ENCODE measurements at regions not wholly inside any gene's neighbourhood (a gene's known extent, or its start where the extent isn't known, plus 50 kb on each side); places are given as distances from the start of the nearest gene placed in this dataset.

- TF ChIP-seq GABPA (IDR thresholded peaks at IDR 0.05; ENCODE audit: borderline replicate concordance, insufficient read depth, low read length): no peak
- TF ChIP-seq POLR2A (IDR thresholded peaks at IDR 0.05; ENCODE audit: control extremely low read depth in 1 of 2, low read depth in 2 of 2, low read length in 2 of 2): no peak
- TF ChIP-seq, protein P1, sequence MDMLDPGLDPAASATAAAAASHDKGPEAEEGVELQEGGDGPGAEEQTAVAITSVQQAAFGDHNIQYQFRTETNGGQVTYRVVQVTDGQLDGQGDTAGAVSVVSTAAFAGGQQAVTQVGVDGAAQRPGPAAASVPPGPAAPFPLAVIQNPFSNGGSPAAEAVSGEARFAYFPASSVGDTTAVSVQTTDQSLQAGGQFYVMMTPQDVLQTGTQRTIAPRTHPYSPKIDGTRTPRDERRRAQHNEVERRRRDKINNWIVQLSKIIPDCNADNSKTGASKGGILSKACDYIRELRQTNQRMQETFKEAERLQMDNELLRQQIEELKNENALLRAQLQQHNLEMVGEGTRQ (IDR thresholded peaks at IDR 0.05; ENCODE audit: low read length): no peak
These were observed 66.7 kb downstream of the SEC61B start for GRCh38 chr9:99288830-99289229.
